ENCODE measurements at regions not wholly inside any gene's neighbourhood (a gene's known extent, or its start where the extent isn't known, plus 50 kb on each side); places are given as distances from the start of the nearest gene placed in this dataset.
"Not testable (repeated sequence)": the region's sequence is repeated elsewhere in the genome, so short reads cannot be mapped to it uniquely, and the experiment has no call there.

DNA sequence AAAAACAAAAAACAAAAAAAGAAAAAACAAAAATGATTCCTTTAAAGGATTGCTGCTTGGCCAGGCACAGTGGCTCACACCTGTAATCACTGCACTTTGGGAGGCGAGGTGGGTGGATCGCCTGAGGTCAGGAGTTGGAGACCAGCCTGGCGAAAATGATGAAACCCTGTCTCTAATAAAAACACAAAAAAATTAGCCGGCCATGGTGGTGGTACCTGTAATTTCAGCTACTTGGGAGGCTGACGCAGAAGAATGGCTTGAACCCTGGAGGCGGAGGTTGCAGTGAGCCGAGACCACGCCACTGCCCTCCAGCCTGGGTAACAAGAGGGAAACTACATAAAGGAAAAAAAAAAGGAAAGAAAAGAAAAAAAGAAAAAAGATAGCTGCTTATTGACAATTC, 3920.8 kb upstream of the OR11H1 start:
- TF ChIP-seq, protein P1, sequence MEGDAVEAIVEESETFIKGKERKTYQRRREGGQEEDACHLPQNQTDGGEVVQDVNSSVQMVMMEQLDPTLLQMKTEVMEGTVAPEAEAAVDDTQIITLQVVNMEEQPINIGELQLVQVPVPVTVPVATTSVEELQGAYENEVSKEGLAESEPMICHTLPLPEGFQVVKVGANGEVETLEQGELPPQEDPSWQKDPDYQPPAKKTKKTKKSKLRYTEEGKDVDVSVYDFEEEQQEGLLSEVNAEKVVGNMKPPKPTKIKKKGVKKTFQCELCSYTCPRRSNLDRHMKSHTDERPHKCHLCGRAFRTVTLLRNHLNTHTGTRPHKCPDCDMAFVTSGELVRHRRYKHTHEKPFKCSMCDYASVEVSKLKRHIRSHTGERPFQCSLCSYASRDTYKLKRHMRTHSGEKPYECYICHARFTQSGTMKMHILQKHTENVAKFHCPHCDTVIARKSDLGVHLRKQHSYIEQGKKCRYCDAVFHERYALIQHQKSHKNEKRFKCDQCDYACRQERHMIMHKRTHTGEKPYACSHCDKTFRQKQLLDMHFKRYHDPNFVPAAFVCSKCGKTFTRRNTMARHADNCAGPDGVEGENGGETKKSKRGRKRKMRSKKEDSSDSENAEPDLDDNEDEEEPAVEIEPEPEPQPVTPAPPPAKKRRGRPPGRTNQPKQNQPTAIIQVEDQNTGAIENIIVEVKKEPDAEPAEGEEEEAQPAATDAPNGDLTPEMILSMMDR (IDR thresholded peaks at IDR 0.05), result not testable (repeated sequence)
- not testable (repeated sequence) for TF ChIP-seq ZFX (IDR thresholded peaks at IDR 0.05; ENCODE audit: borderline replicate concordance)

Measured in 22Rv1 (cell line).